CD4-positive, alpha-beta T cell treated with Interferon alpha-2 for 1 hour (primary cell): ENCODE measurements at regions not wholly inside any gene's neighbourhood (a gene's known extent, or its start where the extent isn't known, plus 50 kb on each side); places are given as distances from the start of the nearest gene placed in this dataset.

Source experiments
- DNase-seq, 2 donors: peaks; one replicate each; pipeline ENCODE4 v3.0.0-alpha.2; 2020 to 2022

DNA sequence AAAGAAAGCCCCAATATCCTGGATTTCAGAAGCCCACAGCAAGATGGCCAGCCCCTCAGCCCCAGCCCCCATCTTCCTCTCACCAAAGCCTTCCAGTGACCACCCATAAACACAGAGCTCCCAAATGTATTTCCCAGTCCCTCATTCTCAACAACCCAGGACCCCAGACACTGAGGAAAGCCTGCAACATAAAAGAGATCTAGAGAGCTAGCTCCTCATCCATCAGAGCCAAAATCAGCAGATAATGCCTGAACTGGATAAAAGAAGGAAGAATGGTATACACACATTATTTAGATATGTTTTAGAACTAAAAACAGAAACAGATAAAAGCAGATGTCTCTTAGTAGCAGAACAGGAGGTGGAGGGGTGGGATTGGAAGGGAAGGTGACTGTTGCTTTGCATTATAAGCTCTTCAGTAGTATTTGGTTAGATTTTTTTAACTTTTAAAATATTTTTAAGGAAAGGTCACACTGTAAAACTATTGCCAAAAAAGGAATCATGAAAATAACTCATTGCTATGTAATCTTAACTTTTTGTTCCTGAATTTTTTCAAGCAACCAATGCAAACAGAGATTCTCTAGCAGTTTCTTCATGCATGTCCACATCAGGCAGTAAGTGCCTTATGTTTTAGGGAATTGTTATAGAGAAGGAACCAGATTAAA is 144.2 kb upstream of the PKDCC start:
- DNase-seq: no peak

DNA sequence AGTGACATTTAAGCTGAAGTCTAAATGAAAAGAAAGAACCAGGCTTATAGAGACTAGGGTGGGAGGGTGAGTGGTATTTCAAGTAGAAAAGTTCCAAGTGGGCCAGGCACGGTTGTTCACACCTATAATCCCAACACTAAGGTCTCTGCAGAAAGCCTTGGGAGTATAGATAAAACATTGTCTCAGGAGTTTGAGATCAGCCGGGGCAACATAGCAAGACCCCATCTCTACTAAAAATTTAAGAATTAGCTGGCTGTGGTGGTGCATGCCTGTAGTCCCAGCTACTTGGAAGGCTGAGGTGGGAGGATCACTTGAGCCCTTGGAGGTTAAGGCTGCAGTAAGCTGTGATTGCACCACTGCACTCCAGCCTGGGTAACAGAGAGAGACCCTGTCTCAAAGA is 143.4 kb upstream of the PKDCC start:
- no peak for DNase-seq

DNA sequence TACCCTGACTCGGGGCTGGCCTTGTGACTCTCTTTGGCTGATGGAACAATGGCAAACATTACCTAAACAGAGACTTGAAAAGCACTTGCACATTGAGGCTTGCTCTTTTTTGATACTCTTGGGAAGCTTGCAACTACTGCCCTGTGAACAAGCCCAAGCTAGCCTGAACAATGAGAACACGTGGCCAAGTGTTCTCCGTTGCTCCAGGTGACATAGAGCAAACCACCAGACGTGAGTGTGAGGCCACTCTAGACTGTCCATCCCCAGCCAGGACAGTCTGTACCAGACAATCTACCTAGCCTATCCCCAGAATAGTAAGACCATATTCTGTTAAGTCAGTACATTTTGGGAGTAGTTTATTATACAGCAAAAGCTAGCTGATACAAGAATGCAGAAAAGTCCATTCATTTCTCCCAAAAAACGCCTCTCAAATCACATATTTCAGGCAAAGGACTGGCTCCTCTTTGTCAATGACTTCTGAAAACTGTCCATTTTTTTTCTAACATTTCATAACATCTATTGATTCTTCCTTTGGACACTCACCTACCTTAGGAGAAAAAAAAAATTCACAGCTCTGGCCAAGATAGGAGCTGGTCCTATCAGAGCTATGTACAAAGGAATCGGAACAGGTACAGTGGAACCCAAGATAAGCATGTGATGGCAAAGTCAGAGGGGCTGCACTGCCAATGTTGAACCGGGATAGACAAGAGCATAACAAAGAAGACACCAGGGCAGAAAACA is 142.1 kb upstream of the PKDCC start:
- no peak for DNase-seq

DNA sequence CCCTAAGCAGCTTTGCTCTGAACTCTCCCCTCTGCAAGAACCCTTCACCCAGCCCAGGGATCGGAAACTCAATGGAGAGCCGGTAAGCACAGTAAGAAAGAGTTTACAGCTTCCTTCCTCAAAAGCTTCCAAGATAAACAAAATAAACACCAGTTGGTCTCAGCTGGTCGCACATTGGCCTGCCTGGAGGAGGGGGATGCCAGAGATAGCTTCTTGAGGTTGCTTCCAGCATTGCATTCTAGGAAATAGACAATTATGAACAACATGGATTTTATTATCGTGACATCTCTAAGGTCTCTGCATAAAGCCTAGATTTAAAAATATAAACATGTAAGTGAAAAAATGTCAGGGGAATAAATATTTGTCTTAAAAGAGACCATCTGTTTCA is 141.5 kb upstream of the PKDCC start:
- DNase-seq: no peak

DNA sequence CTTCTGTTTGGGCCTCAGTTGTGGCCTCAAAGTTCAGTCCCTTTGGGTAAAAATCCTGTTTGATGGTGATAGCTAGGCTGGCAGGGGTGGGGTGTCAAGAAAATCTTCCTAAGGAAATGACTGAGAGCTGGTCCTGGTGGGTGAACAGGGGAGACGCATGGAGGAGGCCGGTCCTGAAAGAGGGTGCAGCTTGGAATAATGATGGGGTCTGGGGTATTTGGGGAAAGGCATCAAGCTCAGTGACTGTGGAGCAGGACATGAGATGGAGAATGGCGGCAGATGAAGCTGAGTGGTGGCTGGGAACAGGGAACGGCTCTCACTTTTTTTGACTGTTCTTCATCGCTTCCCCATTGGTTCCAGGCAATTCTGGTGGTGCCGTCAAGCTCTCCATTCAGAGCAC is 140.7 kb upstream of the PKDCC start:
- DNase-seq: no peak

DNA sequence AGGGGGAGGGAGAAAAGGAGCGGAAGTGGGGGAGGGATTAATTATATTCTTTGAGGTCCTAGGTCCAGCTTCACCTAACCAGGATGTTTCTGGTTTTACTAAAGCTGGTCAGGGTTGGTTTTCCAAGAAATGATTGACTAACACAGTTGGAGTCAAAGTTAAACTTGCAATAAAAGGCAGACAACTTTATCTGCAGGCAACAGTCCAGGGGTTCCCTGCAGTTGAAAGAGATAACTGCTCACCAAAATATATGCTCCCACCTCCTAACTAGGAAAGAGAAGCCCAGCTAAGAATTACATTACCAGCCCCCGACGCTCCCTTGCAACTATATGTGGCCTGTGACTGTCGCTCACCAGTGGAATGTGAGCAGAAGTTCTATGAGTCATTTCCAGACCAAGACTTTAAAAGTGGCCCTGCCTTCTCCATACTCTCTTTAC is 140.0 kb upstream of the PKDCC start:
- DNase-seq: no peak

DNA sequence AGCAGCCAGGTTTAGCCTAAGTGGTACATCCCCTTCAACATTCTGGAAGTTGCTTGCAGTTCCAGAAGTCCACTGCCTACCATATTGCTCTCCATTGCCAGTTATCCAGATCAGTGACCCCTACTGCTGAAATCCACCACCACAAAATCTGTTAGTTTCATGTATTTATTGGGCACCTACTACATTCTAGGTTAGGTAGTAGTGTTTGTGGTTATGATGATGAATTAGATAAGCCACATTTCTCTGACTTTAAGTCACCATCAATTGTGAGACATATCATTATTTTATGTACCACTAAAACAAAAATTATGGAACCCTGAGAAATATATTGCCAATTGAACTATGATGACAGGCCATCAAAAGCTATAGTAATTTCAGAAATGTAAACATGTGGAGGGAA is 139.5 kb upstream of the PKDCC start:
- no peak for DNase-seq

DNA sequence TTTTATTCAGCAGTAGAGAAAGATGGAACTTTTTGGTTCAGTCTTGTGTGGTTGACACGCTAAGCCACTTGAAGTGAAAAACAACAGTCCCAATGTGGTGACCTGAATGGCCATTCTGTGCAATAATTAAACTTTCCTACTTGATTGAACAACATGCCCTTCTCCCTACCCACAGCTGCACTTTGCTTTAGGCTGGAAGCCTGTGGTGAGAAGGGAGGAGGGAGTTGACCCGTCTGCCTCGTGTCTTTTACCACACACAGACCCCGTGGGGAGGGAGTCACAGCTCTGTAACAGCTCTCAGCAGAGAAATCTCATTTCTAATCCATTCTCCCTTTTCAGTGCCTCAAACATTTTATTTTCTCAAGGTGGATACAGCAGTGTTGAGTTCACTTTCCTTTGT is 138.2 kb upstream of the PKDCC start:
- DNase-seq: no peak

DNA sequence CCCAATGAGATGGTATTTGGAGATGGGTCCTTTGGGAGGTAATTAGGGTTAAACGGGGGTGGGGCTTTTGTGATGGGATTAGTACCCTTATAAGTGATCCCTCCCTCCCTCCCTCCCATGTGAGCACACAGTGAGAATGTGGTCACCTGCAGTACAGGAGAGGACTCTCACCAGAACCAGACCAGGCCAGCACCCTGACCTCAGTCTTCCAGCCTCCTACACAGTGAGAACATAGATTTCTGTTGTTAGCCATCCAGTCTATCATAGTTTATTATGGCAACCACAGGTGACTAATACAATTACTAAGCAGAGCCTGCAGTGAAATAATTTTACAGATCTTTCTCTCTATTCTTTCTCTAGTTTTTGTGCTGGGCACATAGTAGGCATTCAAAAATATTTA is 137.7 kb upstream of the PKDCC start:
- no peak for DNase-seq

DNA sequence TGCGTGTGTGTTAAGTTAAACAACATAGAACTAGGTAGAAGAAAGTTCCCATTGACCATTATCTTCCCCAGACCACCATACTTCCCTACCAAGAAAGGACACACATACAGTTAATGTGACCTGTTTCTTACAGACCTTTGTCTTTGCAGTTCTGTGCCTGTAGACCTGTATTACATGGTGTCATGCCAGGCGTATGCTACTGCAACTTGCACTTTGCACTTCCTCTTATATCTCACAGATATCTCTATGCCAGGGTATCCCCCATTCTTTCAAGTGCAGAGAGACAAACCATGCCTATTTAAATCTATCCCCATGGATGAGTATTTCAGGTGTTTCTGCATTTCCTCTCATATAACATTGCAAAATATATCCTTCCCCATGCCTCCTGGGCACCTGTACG is 136.8 kb upstream of the PKDCC start:
- DNase-seq: no peak

DNA sequence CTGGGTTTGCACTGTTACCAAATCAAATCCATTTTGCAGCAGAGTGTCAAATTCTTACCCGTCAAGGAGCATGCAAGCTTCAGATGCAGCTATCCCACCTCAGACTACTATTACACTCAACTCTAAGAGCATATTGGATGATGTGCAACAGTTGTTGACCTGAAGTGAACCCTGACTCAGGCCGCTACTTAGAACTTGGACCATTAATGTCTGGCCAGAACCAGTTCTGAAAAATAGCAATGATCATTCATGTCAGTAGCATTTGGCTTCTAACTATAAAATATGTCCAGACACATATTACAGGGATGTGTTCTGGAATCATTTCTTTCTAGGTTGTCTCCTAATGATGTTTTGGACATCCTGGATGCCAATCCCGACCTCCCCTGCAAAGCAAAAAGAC is 135.5 kb upstream of the PKDCC start:
- DNase-seq: no peak

DNA sequence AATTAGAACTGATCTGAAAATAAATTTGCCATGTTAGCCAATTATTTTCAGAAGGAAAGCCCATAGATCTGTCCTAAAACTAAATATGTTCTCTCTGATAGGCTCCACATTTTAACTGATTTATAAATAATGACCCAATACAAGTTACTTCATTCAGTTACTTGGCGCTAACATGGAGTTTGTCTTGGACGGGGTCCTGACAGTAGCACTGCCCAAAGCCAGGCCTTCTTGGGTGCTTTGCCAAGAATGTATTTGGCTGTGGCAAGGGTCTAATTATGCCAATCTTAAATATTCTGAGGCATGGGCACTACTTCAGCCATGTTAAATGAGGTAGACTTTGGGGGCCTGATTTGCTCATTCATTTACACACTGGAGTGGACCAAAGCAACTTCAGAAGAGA is 135.0 kb upstream of the PKDCC start:
- no peak for DNase-seq

DNA sequence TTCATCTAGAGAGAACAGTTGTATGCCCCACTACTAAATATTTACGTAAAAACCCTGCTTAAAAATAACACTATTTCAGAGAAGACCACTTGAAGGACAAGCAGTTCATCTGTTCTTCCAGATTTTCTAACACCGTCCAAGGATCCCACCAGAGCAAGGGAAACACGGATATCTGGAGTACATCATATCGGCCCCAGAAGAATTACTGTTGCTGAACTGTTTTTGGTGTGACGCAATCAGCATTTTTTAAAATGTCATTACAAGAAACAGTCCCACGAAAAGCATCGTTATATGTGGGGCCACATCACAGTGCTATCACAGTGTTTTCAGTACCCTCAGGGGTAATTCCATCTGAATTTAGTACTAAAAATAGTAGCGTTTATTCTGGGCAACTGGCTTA is 134.5 kb upstream of the PKDCC start:
- no peak for DNase-seq

DNA sequence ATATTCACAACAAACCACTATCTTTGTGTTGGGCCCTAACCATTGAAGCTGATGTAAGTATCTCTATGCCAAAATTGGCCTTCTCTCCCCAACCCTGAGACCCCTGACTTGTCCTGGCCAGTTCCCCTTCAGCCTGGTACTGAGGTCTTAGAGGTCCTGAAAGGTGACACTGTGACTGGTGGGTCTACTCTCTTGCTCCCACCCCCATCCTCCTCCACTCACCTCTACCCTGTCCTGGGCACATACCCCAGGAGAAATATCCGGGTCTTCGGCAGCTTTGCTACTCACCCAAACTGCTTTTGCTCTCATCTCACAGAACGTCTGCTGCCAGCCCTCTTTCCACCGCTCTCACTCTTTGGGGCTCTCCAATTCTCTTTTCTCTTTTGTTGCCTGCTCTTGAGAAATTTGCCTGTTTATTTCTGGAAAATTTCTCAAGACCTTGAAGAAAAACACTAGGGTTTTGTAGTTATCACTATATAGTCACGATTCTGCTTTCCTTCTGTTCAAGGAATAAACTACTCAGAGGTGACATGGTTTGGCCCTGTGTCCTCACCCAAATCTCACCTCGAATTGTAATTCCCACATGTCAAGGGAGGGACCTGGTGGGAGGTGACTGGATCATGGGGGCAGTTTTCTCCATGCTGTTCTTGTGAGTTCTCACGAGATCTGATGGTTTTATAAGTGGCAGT is 133.8 kb upstream of the PKDCC start:
- DNase-seq: no peak

DNA sequence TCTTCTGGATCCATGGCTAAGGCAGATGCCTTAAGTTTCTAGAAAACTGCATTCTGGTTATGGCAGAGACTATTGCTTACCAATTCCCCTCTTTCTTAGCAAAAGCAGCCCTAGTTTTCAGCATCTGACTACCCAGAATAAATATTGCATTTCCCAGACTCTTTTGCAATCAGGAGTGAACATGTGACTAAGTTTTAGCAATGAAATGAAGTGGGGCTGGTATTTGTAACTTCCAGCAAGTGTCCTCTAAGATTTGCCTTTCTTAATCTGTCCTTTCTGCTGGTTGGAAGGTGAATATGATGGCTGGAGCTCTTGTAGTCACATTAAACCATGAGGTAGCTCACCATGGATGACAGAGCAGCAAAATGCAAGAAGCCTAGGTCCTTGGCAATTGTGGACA is 132.9 kb upstream of the PKDCC start:
- no peak for DNase-seq

DNA sequence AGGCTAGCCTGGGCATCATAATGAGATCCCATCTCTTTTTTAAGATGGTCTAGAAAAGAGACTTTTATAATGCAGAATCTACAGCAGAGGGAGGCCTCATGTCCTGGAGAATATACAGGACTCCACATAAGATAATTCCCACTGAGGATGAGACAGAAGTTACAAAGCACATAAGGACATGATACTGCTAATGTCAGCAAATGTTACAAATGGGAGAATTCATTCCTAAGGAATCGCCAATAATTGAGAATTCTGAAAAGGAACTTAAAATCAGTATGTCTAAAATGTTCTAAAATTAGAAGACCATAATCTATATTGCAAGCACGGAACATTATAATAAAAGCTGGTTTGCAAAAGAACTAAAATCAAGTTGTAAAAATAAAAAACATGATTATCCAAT is 131.6 kb upstream of the PKDCC start:
- DNase-seq: no peak

DNA sequence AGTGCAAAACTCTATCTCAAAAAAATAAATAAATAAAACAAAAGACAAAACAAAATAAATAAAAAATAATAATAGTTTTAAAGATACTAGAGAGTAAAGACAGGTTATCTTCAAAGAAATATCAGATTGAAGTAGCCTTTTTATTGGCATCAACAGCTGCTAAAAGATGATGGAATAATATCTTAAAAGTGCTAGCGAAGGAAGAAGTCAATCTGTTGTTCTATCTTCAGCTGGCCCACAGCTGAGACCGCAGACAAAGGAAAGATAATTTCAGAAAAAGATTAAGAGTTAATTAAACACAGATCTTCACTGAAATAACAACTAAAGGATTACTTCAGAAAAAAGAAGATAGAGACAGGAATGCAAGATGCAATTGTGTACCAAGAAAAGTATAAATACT is 130.2 kb upstream of the PKDCC start:
- no peak for DNase-seq

DNA sequence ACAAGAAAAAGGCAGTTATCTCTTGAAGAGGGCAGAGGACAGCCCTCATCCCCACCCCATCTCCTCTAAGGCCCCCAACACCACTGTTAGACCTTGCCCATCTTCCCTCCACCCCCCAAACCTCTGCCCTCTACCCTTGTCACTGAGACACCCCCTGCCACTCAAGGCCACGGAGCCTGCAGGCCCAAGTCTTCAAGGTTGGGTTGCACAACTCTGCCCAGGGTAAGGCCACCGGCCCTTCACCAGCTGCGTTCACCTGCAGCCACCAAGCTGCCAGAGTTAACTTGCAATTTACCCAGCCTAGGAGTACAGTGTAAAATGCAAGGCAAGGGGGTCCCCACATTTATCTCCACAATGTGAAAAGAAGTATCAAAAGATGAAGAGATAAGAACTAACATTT is 128.7 kb upstream of the PKDCC start:
- no peak for DNase-seq

DNA sequence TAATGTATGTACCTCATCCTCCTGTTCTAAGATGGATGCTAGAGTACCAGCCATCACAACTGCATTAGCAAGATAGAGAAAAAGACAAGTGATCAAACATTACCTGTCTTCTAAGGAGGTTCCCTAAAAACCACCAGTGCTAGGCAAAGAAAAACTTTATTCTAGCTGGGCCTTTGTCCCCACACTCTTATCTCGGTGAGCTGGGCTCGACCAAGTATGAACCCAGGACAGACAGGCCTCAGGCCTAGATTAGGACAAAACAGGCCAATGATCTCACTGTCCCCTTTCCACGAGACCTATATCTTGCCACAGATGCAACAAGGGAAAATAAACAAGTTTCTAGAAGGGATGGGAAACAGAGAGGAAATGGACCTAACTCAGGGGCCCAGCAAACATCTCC is 127.6 kb upstream of the PKDCC start:
- DNase-seq: no peak

DNA sequence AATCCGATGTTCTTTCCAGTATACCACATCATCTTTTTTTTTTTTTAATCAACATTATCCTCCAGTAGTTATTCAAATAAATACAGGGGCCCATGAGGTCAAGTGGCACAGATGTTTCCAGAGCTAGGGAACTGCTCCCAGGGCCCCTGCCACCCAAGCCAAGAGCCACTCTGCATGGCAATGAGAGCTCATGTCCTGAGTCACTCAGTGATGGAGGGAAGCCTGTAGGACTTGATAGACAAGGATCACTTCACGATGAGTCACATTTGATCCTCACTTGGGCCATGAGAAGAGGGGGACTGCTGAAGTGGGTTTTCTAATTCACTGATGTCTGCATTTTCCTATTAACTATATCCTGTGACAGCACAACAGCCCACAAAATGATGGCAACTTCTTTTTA is 127.0 kb upstream of the PKDCC start:
- DNase-seq: no peak

DNA sequence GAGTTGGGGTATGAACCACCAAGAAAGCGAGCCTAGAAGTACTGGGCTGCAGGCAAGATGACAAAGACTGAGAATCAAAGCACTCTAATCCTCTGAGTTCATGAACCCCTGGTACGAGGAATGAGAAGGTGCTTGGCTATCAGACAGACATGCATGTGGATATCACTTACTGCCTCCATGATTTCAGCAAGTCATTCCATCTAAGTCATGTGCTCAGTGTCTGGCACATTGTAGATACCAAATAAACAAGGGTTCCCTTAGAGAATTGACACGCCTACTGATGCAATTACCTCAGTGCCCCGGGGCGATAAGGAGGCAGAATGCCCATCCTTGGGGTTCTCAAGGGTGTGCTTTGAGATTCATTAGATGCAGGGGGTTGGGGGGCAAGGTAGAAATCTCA is 125.6 kb upstream of the PKDCC start:
- no peak for DNase-seq

DNA sequence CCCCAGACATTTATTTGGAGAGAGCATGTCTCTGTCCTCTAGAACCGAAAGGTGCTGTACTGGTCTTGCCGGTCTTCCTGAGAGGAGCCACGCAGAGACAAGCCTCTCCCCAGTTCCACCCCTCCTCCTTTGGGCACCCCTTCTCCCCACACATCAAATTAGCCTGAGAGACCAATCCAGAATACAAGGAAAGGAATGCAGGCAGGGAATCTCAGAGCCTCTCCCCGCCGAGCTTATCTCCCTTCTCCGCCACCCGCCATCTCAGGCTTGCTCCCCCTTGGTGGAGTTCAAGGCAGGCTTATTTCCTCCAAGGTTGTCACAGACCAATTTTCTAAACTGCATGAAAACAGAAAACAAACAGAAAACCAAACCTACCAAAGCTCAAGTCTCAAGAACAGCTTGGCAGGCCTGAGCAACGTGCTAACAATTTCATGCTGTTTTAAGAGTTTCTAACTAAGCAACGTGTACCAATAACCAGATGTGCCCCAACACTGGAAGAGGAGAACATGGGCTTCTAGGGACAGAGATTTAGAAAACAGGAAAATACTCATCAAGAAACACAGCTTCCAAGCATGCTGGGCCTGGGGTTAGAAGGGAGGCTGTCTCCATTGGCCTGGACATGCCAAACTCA is 124.5 kb upstream of the PKDCC start:
- DNase-seq: no peak

DNA sequence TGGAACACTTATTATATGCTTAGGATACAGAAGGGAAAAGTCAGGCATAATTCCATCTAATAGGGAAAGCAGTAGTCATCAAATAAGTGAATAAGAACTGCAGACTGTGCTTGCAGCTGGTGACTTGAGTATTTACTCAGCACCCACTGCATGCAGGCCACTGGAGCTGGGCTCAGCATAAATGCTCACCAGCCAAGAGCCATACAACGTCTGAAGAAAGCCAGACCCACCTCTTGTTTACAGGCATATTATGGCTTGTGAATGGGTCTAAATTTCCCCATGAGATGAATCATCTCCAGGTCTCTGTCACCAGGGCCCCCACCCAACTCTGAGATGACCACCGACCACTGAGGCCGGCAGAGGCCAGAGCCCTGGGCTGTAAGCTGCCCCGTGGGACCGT is 123.8 kb upstream of the PKDCC start:
- DNase-seq: no peak
